ENCODE measurements at regions not wholly inside any gene's neighbourhood (a gene's known extent, or its start where the extent isn't known, plus 50 kb on each side); places are given as distances from the start of the nearest gene placed in this dataset.
A peak's percentile ranks its signal among the peaks of the same experiment; 100 is the strongest.

- DNase-seq (ENCODE audit: low read depth) = no peak
Measured at GRCh38 chr16:65349626-65350025, 227.8 kb upstream of the CDH11 start.

- DNase-seq (ENCODE audit: low read depth) = no peak
Measured at GRCh38 chr16:65343556-65343955, 221.7 kb upstream of the CDH11 start.

- DNase-seq (ENCODE audit: low read depth) = no peak
Measured at GRCh38 chr16:65342231-65342866, 220.5 kb upstream of the CDH11 start.

DNA sequence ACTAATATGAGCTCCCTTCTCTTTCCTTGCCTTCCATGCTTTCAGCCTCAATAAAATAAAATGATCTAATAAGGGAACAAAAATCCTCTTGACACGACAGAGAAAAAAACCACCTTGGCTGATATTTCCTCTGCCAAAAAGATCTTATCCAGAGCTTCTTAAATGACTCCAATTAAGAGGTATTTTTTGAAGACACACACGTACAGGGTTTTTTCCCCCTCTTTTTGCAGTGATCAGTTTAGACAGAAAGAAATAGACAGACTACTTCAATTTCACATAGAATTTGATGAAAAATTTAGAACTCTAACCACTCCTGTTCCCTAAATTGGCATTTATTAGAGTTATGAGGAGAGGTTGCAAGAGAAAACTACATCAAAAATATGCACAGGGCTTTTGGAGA, 217.2 kb upstream of the CDH11 start:
- no peak for DNase-seq (ENCODE audit: low read depth)

DNA sequence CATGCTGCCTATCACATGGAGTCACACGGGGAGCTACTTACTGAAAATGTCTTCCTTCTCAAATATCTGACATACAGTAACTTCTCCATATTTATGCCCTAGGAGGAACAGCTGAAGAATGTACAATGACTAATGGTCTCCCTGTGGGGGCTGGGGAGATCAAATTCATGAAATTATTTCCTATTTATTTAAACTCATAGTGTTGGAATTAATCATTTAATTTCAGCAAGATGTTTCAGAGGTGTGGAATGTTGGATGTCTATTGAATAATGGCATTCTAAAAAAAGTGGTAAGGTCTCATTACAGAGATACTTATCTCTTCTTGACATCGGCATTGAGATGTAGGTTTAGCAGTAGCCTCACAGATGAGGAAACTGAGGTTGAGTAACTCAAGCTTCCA, 214.3 kb upstream of the CDH11 start:
- DNase-seq (ENCODE audit: low read depth) = peak; percentile 28

DNA sequence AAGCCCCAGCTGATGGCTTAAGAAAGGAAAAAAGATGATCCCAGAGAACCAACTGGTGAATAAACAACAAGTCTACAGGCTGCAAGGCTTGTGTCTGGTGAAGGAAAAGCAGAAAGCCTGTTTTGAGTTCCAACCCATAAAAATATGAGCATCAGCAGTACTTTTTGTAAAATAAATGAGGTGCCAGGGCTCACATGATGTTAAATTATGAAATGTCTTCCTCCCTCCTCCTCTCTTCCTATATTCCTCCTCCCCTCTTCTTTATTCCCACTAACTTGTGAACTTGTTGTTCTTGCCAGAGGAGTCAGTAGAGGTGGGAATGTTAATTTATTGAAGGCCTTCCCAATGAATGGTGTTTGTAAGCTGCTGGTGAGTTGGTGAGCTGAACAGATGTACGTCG, 212.2 kb upstream of the CDH11 start:
- no peak for DNase-seq (ENCODE audit: low read depth)

DNA sequence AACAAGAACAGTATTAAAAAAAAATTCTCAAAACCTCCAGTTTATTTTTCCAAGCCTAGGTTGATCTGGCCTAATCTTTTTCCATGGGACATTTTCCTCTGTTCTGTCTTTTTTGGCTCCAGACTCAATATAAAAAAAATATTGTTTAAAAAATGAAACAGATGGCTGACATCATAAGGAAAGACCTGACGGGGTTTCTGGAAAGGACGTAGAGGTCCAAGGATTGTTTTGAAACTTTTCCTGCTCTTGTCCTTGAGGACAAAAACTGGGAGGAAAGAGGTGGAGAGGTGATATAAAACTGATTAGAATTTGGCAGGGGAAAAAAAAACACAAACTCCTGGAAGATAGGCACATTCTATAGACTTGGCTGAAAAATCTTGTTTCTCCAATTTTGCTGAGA, 211.4 kb upstream of the CDH11 start:
- DNase-seq (ENCODE audit: low read depth) = no peak

DNA sequence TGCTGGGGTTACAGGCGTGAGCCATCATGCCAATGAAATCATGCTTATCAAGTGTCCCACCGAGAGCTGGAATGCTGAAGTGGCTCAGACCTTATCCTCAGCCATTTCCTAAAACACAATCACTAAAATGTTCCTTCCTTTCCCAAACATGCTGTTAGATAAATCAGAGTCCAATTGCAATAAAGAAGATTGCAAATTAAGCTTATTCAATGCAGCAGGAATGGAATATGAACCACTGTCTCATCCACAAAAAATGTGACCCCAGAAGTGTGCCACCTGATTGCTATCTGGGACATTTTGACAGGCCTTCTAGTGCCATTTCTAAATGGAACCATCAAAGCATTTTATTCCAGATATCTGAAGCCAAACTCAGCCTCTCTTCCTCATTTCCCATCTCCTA, 205.5 kb upstream of the CDH11 start:
- DNase-seq (ENCODE audit: low read depth) = no peak

GRCh38 chr16:65323655-65324237, 201.9 kb upstream of the CDH11 start:
- DNase-seq (ENCODE audit: low read depth) = no peak

DNA sequence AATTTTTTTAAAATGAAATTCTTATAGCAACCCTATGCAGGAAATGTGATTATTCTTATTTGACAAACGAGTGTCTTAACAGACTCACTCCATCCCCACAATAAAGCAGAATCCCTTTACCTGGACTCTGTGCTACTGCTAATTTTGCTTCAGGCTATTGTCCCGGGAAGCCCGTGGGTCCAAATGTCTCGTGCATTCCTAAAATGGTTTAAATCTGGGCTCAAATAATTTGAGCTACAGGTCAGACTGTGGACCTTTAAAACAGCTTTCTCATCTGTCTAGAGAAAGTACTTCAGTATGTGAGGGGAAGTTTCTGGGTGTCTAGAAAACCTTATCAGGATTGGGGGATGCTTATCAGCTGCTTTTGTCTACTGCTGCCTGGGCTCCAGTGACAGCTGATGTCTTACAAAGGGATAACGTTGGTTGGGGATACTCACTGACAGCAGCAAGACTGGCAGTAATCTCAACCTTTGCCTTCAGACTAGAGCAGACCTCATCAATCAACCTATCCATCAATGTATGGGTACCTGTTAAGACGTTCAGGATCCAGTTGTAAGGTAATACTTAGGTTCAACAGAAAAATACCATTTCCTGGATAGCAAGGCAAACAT, 197.9 kb upstream of the CDH11 start:
- no peak for DNase-seq (ENCODE audit: low read depth)

- DNase-seq (ENCODE audit: low read depth) = no peak
Measured at GRCh38 chr16:65318590-65319257, 196.9 kb upstream of the CDH11 start.

GRCh38 chr16:65318138-65318537, 196.3 kb upstream of the CDH11 start:
- DNase-seq (ENCODE audit: low read depth) = no peak

GRCh38 chr16:65316808-65317207, 194.9 kb upstream of the CDH11 start:
- no peak for DNase-seq (ENCODE audit: low read depth)

DNA sequence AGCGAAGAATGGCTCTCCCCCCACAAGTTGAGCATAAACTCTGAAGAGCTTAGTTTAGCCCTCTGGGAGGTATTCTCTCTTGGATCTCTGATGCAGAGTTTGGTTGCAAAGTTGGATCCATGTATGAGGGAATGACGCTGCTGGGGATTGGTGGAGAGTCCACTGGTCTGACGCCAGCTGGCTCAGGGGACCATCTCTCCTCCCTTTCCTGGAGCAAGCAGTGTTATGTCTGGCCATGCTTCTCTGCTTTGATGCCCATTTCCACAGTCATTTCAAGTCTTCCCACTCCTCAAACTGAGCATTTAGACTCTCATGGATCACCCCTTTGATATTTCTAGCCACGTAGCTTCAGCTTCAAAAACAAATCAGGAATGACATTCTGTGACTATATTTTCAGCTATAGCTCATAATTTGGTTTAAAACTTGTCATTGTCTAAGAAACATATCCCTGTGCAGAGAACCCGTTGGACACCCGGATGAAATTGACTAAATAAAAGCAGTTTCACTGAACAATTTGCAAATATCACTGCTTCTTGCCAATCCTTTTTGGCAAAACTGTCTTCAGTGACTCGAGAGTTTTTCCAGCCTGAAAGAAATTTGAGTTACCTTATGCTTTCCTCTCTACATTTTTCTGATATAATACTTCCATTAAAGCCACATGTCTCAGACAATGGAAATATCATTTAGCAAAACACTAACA, 193.4 kb upstream of the CDH11 start:
- no peak for DNase-seq (ENCODE audit: low read depth)

DNA sequence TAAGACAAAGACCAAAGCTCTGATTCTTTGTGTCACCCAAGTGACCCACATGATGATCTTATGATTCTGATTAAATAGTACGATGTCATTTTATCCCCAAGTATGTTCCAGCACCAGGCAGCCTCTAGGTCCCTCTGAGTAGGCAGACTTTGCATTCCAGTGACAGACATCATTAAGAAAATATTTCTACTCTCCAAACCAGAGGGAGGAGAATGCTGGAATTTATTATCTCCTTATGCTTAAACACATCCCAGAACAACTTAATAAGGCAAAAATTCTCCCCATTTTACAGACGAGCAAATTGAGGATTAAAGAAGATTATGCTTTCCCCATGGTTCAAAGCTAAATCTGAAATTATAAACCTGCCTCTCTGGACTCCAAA, 192.8 kb upstream of the CDH11 start:
- DNase-seq (ENCODE audit: low read depth) = no peak

DNA sequence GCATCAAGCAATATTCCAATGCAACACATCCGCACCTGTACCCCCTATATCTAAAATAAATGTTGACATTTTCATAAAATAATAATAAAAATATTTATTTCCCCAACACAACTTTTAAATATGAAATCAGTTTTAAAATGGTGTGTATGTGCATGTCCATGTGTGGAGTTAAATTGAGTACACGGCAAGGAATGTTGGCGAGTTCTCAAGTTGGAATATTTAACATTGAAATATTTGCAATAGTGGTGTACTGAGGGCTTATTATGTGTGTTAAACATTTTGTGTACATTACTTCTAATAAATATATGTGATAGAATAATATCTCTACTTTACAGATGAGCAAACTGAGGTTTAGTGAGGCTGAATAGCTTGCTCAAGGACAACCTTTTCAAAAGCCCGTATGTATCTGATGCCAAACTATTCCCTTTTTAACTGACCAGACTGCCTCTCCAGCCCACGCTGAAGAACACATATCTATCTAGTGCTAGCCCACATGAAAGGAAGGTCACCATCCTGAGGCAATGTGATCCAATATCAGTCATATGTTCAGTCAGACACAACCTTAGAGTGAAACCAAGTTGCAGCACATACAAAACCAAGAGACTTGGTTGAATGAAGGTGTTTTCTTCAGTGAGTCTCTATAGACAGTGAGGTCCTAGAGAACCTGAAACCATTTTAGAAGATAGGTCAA, 192.2 kb upstream of the CDH11 start:
- no peak for DNase-seq (ENCODE audit: low read depth)

- no peak for DNase-seq (ENCODE audit: low read depth)
Measured at GRCh38 chr16:65312795-65313194, 190.9 kb upstream of the CDH11 start.

DNA sequence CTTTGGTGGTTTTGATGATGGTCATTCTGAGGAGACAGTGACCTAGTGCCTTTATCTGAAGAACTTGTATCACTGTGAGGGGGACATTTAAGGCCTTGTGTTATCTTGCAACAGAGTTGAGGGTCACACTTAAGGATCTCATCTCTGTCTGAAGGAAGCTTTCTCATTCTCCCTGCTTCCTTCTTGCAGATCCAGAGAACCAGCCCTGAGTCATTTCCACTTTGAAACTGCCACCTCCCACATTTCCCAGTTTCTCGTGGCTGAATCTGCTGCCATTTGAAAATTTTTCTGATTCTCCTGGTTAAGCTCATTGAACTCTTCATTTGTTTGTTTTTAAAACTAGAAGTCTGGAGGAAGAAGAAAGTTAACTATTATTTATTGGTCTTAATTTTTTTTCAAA, 190.2 kb upstream of the CDH11 start:
- DNase-seq (ENCODE audit: low read depth) = no peak

DNA sequence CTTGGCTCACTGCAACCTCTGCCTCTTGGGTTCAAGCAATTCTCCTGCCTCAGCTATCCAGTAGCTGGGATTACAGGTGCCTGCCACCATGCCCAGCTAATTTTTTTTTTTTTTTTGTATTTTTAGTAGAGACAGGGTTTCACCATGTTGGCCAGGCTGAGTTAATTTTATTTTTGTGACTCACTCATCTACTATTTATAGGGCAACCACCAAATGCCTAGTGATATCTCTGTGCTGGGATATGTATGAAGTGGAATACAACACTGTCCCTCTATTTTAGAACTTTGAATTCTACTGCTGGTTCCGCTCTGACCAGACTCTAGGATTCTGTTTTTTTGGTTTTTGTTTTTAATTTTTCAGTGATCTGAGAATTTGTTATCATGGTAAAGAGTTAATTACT, 188.6 kb upstream of the CDH11 start:
- peak; percentile 77 for DNase-seq (ENCODE audit: low read depth)

GRCh38 chr16:65309354-65309753, 187.5 kb upstream of the CDH11 start:
- DNase-seq (ENCODE audit: low read depth) = peak; percentile 50

DNA sequence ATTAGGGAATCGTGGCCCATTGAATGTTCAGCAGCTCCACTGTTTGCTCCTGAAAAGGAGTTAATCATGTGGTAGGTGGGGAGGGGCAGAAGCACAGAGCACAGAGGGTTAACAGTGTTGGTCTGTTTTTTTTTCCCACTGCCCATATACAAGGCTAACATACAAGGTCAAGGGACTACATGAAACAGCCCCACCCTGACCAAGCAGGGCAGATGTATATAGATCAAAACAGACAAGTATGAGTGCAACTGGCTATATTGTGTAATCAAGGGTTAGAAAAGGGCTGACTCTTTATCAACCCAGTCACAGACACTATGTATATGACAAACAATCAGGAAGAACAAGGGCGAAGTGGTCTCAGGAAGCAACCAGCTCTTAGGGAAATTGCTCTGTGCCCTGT, 186.6 kb upstream of the CDH11 start:
- DNase-seq (ENCODE audit: low read depth) = no peak

Data from myocyte (in vitro differentiated cells).